H1 (cell line): ENCODE measurements at regions not wholly inside any gene's neighbourhood (a gene's known extent, or its start where the extent isn't known, plus 50 kb on each side); places are given as distances from the start of the nearest gene placed in this dataset.

Source experiments
- TF ChIP-seq, protein P1 (sequence below), 3 experiments: IDR thresholded peaks; 1 replicate in 2 of 3; 2 replicates in 1 of 3; pipeline versions ENCODE4 v1.5.1 to v1.6.1; 2011; ENCODE audit warnings: low read length in 3 of 3, mild to moderate bottlenecking in 3 of 3, inconsistent platforms in 2 of 3, low read depth in 1 of 3, moderate library complexity in 1 of 3; ENCODE audit not compliant: insufficient read depth in 1 of 3; ENCODE audit errors: control extremely low read depth in 1 of 3

DNA sequence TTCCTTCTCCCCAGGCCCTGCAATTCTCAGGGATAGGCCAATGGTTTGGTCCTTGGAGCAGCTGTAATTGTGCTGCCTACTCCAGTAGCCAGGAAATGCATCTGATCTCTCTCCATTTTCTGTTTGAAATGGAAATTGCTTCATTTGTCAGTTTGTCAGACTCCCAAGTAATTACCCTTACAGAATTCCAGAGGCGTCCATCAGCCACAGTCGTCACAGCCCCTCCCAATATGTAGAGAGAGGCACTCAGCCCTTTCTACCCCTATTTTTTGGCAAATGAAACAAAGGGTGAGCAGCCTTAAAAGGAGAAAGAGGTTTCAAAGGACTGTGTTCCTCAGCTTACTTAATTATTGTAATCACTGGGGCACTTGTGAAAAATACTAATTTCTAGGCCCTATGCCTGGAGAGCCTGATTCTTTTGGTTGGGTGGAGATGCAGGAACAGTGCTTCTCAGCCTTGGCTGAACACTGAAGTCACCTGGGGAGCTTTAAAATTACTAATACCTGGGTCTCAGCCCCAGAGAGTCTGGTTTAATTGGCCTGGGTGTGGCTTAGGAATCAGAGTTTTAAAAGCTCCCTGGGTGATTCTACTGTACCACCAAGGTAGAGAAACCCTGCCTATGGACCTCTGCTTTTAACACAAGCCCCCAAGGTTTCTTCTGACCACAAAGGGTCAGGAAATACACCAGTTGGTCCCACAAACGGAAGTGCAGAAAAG lies 190.0 kb downstream of the EMP1 start (continued):
- TF ChIP-seq, protein P1, sequence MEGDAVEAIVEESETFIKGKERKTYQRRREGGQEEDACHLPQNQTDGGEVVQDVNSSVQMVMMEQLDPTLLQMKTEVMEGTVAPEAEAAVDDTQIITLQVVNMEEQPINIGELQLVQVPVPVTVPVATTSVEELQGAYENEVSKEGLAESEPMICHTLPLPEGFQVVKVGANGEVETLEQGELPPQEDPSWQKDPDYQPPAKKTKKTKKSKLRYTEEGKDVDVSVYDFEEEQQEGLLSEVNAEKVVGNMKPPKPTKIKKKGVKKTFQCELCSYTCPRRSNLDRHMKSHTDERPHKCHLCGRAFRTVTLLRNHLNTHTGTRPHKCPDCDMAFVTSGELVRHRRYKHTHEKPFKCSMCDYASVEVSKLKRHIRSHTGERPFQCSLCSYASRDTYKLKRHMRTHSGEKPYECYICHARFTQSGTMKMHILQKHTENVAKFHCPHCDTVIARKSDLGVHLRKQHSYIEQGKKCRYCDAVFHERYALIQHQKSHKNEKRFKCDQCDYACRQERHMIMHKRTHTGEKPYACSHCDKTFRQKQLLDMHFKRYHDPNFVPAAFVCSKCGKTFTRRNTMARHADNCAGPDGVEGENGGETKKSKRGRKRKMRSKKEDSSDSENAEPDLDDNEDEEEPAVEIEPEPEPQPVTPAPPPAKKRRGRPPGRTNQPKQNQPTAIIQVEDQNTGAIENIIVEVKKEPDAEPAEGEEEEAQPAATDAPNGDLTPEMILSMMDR (IDR thresholded peaks at IDR 0.05; ENCODE audit: control extremely low read depth in 1 of 3, insufficient read depth in 1 of 3, low read depth in 1 of 3, low read length in 3 of 3) = no peak
